ENCODE measurements at regions not wholly inside any gene's neighbourhood (a gene's known extent, or its start where the extent isn't known, plus 50 kb on each side); places are given as distances from the start of the nearest gene placed in this dataset.

DNA sequence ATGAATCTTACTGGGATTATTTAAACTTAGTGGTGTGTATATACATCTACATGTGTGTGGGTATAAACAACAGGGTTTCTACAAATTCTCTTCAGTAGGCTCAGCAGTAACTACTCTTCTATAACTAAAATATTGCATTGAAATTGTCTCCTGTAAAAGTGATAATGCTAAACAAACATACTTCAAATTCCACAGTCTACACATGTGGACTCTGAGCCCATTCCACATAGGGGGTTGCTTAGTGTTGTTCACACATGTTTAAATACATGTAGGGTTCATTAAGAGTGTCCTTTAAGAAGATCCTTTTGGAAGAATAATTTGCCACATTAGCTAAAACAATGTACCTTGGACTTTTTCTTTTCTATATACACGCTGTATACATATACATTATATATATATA is 152.8 kb upstream of the VRK2 start:
- FAIRE-seq = no peak

DNA sequence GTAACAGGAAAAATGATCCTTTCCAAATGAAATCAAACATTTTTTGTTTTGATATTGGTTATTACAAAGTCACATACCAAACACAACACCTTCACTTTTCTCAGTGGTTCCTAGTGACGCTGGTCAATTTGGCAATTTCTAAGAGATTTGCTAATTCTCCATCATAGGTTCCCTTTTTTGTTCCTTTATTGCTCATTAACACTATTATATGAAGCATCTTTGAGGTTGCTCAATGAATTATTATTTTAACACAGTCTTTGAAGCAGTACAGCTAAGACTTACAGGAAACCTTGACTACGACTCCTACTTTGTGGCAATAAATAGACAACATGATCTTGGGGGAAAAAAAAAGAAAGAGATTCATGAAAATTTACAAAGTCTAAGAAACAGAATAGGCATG is 152.2 kb upstream of the VRK2 start:
- no peak for FAIRE-seq

DNA sequence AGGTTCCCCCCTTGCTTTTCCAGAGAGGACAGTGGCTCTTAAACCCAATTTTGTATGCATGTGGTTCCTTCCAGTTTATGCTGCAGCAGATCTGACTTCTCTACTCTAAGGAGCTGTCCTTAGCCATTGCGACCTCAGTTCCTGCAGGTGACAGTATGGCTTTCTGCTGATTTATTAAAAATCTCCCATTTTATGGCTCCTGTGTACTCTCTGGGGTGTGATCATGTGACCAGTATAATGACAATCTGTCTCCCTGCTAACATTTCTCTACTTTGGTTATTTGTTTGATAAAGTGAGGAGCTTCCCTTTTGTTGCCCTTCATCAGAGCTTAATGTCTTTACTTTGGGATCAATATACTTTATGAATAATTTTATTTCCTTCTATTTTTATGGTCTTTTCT is 148.7 kb upstream of the VRK2 start:
- no peak for FAIRE-seq

DNA sequence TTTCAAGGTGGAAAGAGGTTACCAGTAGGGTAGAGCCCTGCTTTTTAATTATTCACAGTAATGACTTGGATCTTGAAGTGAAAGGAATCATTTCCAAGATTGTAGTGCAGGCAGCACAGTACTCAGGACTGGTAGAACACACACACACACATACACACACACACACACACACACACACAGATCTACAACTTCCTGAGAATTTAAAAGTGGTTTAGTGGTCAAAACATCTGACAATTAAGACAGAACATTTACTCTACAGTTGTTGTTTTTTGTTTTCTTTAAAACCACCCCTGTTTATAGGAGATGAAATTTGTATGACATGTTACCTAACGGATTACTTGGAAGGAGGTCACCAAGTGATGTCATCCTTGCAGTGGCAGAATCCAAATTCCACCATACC is 146.7 kb upstream of the VRK2 start:
- no peak for FAIRE-seq

DNA sequence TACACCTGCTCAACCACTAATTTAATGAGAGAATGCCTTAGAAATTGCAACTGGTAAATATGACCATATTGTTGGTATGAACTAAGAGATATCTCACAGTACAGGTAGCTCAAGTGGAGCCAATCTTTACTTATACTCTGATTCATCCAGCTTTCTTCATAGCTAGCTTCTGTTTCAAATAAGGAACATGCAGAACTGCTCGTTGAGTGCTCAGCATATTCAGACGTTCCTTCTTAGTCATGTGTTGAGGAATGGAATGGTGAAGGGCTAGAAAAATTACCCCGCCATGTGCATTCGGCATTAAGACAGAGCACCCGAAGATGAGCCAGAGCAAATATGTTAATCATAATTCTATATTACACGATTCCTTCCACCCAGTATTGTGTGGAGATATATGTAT is 144.0 kb upstream of the VRK2 start:
- no peak for FAIRE-seq

DNA sequence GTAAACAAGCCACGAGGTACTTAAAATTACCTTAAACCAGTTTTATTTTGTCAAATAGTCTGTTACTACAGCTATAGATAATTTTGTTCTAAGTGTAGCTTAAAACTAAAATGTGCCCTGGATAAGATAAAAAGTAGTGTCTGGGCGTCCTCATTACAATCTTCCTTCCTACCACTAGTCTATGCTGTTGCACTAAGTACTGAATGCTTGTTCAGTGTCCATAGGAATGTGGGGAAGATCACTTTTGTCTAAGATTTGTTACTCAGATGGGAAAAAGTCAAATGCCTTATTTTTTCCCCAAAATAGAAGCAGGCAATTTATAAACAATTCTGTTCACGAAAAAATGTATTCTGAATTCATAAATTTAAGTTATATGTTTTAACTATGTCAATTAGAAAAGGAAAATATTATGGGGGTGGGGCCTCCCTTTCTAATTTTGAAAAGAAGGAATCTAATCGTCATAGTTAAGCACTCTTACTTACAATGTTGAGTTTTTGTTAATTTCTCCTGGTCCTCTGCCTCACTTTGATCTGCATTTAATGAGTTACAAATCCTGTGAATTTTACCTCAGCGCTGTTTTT is 140.4 kb upstream of the VRK2 start:
- FAIRE-seq = peak; percentile 89

DNA sequence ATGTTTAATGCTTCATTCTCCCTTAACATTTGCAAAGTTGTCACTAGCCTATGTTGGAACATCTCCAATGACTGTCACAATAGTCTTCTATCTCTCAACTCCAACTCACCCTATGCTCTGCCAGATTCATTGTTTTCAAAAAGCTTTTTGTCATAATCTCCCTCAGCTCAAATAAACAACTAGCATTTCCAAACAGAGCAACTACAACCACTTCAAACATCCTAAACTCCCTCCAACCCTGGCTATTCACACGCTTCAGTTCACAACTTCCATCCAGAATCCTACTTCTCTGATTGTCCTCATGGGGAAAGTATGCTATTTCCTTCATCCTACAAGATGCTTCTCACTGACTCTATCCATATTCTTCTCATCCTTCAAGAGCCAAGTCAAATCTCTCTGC is 139.2 kb upstream of the VRK2 start:
- no peak for FAIRE-seq

DNA sequence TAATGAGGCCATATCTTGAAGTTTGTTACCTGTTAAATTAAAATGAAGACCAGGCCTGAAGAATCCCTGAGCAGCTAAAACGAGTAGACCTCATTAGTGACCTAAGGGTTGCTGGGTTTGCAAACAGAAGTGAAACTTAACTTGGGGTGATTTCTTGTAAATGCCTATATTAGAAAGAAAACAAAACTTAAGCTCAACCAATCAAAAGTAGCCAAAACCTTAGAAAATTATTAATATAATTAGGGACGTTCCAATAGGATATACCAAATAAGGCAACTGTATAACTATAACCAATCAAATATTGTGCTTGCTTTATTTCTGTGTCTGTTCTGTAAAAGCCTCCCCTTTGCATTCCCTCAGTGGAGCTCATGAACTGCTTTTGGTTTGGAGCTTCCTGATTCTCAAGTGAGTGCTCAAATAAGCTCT is 137.9 kb upstream of the VRK2 start:
- FAIRE-seq = no peak

DNA sequence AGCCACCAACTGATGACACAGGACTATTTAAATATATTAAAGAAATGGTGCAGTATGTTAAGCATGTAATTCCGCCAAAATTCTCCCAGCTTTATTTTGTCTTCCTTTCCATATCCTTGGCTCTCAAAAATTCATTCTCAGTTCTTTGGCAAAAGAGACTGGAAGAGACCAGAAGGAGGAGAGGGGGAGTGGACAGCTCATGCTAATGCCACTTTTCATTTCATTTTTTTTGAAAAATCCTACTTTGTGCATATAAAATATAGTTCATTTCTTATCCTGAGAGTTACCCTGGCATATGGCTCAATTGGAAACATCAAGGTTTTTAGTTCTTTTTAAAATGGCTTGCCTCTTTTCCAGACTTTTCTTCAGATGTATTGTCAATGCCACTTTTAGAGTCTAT is 128.5 kb upstream of the VRK2 start:
- FAIRE-seq = no peak

DNA sequence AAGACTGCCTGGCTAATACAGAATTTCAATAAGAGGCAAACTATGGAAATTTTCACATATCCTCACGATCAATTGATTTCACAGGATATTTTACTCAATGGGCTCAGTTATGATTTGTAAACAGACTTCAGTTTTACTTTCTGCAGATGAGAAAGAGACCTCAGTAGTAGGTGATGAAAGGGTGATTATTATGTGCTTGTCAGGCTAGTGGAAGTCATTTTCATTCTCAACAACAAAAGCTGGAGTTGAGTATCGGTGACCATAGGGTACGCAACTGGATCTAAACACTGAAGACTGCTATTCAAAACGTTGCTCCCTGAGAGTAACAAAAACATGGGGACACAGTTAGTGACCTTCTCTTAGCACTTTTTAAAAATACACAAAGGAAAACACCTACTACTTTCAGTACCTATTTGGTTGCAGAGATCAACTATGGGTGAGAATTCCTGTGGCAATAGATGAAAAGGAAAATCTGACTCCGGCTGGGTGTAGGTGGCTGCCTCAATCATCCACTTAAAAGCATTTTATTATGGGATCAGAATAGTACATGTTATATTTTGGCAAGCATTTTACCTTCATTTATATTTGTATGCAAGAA is 126.2 kb upstream of the VRK2 start:
- FAIRE-seq = no peak

DNA sequence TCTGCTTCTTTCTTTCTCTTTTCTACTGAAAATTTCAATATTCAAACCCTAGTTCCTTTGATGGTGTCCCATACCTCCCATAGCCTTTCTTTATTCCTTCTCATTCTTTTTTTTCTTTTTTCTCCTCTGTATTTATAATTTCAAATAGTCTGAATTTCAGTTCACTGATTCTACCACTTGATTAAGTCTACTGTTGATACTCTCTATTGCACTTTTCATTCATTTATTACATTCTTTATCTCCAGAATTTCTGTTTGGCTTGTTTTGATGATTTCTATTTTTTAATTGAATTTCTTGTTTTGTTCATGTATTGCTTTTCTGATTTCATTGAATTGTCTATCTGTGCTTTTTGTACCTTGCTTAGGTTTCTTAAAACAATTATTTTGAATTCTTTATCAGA is 111.9 kb upstream of the VRK2 start:
- no peak for FAIRE-seq

DNA sequence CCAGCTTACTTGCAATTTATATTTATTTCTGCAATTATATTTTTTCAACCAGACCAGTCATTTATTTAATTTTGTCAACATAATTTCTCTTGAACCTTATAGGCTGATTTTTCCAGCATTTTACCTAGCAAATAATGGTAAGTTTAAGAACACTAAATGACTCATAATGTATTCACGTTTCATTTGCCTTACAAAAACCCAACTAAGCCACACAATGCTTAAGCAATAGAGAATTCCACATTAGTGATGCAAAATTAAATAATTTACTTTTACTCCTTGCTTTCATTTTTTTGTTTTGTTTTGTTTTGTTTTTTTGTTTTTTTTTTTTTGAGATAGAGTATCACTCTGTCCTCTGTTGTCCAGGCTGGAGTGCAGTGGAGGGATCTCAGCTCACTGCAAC is 110.4 kb upstream of the VRK2 start:
- FAIRE-seq = no peak

DNA sequence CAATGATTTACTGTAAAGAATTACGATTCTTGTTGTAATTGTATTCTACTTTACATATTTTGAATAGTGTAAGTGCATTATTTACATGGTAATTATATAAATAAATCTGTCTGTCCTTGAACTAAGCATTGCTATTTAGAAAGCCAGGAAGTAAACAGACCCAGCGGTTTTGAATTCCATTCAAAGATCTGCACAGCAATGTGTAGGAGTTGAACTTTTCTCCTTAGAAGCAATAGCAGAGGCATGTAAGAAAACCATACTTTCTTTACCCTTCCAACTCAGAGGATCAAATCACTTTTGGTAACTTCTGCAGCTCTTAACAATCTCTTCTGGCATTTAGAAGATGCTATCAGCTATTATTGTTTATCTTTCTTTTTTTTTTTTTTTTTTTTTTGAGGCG is 109.2 kb upstream of the VRK2 start:
- FAIRE-seq = no peak

DNA sequence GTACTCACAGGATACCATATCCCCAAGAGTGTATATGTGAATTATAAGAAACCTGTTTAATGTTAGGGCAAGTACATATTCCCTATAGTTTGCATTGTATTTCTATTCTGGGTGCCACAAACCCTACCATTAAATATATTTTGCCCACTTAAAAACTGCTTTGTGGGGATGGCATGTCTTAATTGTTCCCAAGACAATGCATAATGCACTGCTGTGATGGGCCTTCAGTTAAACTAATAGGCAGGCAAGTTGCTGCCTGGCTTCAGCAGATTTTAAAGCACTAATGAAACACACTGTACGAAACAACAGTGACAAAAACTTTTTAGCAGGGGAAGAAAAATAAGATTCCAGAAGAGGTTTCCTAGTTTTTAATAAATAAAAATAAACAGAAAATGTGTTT is 104.8 kb upstream of the VRK2 start:
- no peak for FAIRE-seq

DNA sequence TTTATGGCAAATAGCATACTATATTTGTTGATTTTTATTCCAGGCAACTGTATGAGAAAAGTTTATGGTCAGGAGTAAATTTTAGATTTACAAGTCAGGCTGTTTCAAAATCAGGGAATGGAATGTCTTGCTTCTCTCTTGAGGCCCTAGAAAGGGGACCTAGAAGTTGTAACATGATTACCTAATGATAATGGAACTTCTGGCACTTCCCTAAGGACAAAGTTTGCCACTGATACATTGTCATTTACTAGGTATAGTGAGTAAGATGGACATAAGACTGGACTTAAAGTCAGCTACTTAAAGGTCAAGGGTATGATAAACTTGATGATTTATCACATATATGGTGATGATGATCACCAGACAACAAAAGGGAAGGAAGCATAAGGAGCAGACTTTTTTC is 103.3 kb upstream of the VRK2 start:
- FAIRE-seq = no peak

DNA sequence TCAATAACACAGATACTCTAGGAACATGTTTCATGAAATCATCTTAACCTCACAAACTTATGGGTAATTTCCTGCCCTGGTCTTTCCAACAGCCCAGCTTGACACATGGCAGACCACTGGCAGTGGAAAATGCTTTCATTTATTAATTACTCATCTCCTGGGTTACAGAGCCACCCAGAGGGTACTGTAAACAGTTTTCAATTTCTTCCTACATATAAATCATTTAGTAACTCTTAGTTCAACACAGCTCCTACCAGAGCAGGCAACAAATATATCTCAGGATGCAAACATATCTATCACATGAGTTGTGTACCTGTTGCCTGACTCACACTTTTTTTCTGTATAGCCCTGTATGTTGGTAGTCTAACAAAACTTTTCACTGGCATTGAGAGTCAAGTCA is 99.2 kb upstream of the VRK2 start:
- FAIRE-seq = no peak

DNA sequence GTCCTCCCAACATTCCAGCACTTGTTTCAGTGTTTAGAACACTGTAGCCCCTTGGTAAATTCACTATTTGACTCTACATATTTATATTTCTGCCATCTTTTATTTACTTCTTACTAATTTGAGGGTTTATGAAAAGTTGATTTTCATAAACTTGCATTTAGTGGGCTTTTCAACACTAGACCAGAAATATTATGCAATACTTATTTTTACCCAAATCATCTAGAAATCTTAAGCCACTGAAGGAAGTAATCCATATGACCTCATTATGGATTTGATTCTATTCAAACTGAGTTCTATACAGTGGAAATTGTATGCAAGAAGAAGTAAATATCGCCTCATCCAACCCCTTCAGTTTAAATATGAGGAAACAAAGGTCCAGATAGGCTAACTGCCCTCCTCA is 92.6 kb upstream of the VRK2 start:
- no peak for FAIRE-seq

DNA sequence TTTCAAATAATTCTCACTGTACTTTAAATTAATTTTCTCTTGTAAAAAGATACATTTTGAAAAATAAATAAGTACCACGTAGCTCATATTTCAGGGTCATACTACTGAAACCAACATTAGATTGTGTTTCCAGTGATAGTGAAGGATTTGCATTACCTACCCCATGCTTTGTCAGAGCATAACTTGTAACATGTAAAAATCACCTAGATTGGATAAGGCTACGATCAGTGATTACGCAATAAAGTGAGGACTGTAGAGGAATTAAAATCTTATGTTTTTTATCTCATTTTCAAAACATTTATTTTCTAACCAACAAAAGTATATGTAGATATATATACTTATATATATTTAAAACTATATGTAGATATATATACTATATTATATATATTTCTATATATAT is 89.4 kb upstream of the VRK2 start:
- FAIRE-seq = peak; percentile 70

DNA sequence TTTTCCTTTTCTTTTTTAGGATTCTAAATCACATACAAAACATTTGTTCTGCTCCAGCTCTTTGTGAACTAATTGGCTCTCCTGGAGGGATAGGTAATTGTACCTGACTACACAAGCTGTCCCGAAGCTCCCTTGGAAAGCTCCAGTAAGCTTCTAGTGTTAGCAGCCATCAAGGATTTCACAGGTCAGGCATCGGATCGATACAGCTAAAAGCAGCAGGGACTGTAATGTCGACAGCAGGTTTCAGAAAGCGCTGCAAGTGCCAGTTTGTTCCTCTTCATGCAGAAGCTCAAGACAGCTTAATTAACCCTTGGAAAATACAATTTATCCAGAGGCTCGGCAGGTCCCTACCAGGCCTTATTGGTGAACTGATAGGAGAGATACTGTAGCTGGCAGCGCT is 87.2 kb upstream of the VRK2 start:
- no peak for FAIRE-seq

DNA sequence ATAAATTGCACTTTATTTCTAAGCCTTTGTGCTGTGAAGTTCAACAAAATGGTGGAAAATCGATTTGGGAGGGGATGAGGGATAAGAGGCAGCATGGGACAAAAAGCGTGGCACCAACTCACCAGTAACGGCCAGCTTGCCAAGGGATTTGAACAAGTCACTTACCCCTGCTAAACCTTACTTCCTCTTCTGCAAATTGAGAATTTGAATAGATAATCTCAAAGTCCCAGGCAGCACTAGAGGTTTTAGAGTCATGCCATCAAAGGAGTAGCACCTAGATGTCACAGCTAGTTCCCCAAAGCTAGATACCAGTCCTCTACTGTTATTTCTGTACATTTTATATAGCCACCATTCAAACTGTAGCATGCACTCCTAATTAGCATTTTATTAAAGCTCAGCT is 83.7 kb upstream of the VRK2 start:
- FAIRE-seq = no peak

DNA sequence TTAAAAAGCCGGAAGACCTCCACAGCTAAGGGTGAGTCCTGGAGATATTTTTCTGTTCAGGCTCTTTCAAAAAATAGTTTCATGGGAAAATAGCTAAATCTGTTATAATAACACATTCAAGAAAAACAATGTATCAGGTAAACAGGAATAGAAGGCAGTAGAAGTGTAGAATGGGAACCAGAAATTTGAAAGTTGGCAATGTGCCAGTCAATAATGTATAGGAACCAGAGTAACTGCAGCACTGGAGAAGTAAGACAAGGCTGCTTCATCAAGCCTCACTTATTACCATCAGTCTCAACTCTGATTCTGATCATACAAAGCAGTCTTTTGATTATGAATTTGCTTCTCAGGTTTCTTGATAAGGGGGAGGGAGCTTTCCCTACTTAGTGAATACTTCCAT is 81.4 kb upstream of the VRK2 start:
- no peak for FAIRE-seq

DNA sequence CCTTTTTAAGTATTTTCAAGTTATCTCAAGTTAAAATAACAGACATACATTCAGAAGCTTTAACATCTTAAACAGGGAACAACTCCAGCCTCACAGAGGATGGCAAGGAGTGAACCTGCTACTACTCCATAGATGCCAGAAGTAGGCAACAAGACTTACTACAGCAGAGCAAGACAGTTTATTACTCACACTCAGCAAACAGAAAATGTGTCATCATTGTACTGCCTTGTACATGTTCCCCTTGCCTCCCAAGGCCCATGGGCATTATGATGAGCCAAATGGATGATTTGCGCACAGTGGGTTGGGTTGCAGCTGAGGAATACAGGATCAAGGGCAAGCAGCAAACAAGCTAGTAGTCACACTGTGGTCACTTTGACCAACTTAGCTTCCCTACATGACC is 80.6 kb upstream of the VRK2 start:
- FAIRE-seq = no peak

DNA sequence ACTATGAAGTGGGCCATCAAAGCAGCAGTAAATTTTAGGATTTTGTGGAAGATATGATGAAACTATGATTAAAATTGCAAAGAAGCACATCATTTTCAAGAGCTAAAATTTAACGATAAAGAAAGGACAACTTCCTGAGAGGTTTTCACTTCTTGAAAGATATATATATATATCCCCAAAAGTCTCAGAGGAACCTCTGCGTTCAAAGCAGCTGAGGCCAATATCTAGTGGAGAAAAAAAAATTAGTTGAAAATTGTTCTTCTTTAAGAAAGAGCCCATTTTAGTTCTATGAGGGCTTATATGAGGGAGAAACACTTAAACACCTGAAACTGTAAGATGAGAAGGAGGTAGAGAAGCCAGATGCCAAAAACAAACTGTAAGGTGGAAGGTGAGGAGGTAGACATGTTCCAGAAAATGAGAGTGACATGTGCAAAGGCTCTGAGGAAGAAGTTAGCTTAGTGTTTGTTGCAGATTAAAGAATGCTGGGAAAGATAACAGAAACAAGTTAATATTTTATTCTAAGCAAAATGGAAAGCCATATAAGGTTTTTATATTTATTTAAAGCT is 72.9 kb upstream of the VRK2 start:
- FAIRE-seq = no peak

DNA sequence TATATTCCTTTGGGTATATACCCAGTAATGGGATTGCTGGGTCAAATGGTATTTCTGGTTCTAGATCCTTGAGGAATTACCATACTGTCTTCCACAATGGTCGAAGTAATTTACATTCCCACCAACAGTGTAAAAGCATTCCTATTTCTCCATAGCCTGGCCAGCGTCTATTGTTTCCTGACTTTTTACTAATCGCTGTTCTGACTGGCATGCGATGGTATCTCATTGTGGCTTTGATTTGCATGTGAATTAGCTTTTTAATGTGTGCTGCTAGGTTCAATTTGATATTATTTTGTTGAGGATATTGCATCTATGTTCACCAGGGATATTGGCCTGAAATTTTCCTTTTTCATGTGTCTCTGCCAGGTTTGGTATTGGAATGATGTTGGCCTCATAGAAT is 67.4 kb upstream of the VRK2 start:
- FAIRE-seq = no peak

DNA sequence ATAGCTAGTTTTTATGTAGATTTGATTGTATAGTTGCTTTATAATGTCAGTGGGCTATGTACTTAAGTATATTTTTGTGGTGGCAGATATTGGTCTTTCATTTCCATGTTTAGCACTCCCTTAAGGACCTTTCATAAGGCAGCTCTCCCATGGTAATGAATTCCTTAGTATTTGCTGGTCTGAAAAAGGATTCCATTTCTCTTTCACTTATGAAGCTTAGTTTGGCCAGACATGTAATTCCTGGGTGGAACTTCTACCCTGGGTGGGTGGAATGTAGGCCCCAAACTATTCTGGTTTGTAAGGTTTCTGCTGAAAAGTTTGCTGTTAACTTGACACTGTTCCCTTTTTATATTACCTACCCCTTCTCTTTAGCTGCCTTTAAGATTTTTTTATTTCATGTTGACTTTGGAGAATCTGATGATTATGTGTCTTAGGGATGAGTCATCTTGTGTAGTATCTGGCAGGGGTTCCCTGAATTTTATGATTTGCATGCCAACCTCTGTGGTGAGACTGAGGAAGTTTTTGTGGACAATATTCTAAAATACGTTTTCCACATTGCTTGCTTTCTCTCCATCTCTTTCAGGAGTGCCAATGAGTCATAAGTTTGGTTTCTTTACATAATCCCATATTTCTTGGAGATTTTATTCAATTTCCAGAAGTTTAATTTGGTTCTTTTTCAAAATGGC is 65.4 kb upstream of the VRK2 start:
- FAIRE-seq = no peak

Data from TTC549 (cell line).